ENCODE measurements at regions not wholly inside any gene's neighbourhood (a gene's known extent, or its start where the extent isn't known, plus 50 kb on each side); places are given as distances from the start of the nearest gene placed in this dataset.
"Not testable (repeated sequence)": the region's sequence is repeated elsewhere in the genome, so short reads cannot be mapped to it uniquely, and the experiment has no call there.

DNA sequence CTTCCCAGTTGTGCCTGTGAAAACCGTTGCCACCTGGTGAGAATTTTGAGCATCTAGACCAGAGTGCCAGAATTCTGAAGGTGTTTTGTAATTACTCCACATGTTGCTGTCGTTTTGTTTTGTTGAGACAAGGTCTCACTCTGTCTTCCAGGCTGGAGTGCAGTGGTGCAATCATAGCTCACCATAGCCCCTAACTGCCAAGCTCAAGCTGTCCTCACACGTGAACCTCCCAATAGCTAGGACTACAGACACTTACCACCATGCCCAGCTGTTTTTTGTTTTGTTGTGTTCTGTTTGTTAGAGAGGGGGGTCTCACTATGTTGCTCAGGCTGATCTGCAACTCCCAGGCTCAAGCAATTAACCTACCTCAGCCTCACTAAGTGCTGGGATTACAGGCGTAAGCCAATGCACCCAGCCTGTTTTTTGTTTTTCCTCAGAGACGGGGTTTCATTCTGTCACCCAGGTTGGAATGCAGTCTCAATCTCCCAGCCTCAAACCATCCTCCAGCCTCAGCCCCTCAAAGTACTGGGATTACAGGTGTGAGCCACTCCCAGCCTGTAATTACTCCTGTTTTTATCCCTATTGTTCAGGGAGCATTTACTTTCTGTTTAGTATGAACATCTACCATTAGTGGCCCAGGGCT lies 121.1 kb upstream of the DMRT1 start:
- DNase-seq, result no peak

DNA sequence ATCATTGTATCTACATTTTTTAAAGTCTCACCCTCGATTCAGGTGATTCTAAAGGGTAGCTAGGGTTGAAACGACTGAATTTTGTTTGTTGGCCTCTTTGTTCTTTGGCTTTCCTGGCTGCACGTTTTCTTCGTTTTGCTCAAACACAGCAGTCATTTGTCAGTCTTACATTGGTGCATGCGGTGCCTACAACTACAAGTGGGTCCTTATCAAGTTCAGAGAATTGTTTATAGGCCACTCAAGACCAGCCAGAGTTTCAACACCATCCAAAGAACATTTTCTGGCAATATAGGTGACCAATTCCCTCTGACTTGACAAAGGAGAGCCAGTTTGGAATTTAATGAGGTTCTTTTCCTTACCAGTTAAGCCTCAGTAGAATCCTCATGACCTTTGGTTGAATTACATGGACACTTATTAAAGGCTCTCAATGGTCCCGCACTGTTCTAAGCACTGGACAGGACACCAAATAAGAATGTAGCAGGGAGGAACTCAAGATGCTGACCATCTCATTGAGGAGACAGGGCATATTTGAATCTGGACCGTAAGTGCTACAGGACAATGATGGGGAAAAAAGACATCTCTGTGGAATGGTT lies 119.0 kb upstream of the DMRT1 start:
- DNase-seq, result no peak

GRCh38 chr9:724461-724860 lies 117.0 kb upstream of the DMRT1 start:
- not testable (repeated sequence) for DNase-seq

DNA sequence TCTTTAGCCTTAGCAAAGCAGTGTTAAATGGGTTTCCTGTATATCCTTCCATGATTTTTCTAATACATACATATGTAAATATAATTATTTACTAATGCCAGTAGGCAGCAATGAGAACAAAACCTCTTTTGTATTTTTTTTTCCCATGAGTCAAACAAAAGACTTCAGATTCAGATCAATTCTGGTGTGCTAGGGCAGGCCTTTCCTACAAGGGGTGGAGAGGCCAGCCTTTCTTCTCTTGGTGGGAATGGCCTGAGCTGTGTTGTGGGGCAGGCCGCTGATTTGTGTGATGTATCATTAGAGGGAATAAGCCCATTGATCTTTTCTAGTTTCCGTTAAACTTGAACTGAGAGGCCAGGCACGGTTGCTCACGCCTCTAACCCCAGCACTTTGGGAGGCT lies 115.5 kb upstream of the DMRT1 start:
- DNase-seq, result no peak

DNA sequence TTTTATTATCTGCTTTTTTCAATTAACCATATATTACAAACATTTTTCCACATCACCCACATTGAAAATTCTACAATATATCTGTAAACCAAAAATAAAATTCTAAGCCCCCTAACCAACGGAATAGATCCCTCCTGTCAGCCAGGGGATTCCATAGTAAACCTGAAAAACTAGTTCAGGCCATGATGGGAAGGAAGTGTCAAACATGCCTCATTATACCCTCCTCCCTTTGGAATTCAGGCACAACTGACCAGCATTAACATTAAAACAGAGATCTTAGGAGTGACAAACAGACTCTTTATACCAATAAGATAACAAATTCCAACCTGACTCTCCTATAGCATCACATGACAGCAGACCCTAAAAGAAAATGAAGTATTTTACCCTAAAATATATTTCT lies 113.7 kb upstream of the DMRT1 start:
- DNase-seq, result no peak

DNA sequence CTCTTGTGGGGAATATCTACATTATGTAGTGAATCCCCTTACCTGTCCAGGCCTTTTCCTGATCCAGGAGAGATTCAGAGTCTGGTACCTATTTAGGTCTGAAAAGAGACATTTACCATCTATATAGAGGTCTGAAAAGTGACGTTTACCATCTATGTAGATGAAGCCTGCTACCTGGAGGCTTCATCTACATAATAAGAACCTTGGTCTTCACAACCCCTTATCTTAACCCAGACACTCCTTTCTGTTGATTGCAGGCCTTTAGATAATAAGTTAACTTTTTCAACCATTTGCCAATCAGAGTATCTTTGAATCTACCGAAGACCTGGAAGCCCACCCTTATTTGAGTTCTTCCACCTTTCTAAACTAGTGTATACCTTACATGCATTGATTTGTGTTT lies 113.0 kb upstream of the DMRT1 start:
- no peak for DNase-seq

DNA sequence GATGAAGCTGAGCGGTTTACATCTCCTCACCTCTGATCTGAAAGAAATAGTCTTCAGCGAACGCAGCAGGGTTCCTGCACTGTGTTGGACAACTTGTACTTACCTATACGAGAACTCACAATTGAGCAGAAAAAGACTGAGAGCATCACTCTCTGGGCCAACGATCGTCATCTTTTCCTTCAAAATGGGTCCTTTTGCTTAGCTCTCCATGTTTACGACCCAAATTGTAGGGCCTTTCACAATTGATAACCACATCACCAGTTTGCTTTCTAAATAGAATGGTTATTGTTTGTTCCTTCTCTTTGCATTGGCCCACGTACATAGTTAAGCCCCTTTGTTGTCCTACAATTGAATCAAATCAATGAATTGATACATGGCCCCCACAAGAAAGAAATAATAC lies 110.0 kb upstream of the DMRT1 start:
- DNase-seq, result no peak

DNA sequence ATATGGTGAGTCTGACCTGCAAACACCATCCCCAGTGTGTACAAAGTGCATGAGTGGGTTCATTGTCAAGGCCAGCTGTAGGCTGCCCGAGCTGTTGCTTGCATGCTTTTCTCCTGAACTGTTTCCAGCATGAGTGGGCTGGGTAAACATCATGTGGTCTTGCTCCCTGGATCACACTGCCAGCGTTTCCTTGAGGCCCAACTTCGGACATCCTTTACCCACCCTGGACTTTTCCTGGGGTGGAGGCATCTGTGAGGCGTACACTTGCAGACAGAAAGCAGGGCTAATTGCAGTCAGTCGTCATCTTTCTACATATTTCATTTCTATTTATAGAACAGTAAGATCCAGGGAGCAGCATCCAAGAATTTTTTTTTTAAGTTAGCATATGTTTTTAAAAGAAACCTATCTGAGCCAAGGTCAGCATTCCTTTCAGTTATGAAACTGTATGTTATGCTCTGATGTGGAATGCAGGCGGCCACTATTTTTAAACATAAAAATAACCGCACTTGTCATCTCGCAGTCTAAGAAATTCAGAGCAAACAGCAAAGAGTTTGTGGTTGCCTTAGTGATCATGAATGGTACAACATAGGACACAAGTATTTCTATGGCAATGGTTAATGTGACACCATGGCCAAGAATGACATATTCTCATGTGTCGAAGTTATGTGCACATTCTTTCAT lies 106.5 kb upstream of the DMRT1 start:
- DNase-seq, result no peak

GRCh38 chr9:737400-738120 lies 103.9 kb upstream of the DMRT1 start:
- DNase-seq, result no peak

- no peak for DNase-seq
These were observed 103.1 kb upstream of the DMRT1 start for GRCh38 chr9:738209-738915.

GRCh38 chr9:739362-739761 lies 102.1 kb upstream of the DMRT1 start:
- DNase-seq, result no peak

DNA sequence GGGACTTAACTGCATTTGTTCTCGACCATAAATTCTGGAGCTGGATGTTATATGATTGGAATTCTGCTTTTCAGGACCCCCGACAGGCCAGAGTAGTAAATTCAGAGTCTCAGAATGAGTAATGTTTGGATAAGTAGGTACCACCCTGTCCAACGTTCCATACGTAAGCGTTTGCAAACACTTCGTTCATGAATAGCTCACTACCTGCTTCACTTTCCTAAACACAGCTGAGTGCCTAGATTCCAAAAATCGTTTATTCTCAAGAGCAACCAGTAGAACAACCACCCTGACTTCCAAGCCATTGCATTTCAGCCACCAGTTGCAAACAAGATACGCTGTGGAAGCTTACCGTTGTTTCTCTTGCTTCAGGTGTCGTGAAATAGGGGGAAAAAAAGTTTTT lies 101.3 kb upstream of the DMRT1 start:
- no peak for DNase-seq

- DNase-seq, result no peak
These were observed 99.4 kb upstream of the DMRT1 start for GRCh38 chr9:742104-742503.

- no peak for DNase-seq
These were observed 98.4 kb upstream of the DMRT1 start for GRCh38 chr9:742914-743589.

- no peak for DNase-seq
These were observed 97.3 kb upstream of the DMRT1 start for GRCh38 chr9:744046-744712.

- no peak for DNase-seq
These were observed 96.6 kb upstream of the DMRT1 start for GRCh38 chr9:744790-745484.

DNA sequence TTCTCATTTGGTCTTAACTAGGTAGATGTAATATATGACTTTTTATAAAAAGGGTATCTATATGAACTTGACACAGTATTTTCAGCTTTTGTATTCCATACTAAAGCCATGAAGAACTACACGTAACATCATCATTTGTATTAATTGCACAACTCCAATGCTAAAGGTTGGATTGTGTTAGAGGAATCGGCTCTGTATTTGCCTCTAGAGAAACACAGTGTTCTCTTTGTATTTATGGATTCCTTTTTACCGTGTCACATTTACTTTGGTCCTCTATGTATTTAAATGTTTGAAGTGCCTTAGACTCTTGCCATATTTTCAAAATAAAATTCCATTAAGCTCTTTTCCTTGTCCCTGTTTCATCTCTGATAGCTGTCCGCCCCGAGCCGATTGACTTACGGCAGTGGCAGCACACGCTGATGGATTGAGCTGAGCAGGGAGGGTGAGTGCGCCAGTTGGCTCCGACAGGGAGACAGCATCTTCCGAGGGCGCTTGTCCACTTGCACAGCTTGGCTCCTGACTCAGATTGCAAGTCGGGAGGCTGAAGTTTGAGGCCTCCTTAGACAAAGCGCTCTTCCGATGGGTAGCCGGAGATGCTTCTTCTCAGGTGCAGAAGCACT lies 95.6 kb upstream of the DMRT1 start:
- no peak for DNase-seq

DNA sequence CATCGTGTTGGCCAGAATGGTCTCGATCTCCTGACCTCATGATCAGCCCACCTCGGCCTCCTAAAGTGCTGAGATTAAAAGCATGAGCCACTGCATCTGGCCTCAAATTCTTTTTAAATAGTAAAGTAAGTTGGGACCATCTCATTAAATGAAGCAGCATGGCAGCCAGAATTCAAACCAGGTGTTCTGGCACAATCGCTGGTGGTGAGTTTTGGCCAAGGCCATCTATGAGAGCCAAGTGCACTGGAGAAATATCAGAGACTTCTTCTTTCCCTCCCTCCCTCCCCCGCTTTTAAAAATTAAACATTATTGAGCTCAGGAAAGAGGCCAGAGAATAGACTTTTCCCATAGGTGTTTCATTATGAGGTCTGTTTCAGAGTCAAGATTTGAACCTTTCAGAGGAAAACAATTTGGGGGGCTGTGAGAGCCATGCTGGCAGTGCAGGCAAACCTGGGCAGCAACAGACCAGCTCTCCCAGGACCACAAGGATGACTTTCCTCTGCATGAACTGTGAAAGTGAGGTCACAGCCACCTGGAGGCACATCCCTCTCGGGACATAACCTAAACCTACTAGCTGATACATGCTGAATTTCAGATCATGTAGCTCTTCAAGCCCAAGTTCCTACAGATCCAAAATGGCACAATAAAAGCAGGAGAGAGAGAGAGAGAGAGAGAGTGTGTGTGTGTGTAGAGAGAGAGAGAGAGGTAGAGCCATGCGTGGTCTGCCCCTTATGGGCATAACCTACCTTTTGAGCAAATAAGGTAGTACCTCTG lies 94.6 kb upstream of the DMRT1 start:
- DNase-seq, result no peak

GRCh38 chr9:747567-747966 lies 93.9 kb upstream of the DMRT1 start:
- no peak for DNase-seq

DNA sequence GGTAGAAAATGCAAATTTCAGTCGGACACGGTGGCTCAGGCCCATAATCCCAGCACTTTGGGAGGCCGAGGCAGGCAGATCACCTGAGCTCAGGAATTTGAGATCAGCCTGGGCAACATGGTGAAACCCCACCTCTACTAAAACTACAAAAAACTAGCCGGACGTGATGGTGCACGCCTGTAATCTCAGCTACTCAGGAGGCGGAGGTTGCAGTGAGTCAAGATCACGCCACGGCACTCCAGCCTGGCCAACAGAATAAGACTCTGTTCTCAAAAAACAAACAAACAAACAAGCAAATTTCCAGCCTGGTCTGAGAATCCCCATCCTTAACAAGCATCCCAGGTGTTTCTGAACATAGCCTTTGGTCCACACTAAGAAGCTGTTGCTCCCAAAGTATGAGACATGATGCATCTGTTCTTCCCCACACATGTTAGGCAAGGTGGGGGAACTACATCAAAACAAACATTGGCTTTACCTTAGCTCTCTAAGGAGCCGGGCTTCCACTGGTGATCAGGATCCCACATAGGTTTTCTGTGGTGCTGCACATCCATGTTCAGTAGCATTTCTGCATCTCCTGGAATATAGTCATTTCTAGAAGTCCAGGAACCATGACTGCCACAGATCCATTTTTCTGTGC lies 92.5 kb upstream of the DMRT1 start:
- DNase-seq, result no peak
